GM18519 (cell line): ENCODE measurements at regions not wholly inside any gene's neighbourhood (a gene's known extent, or its start where the extent isn't known, plus 50 kb on each side); places are given as distances from the start of the nearest gene placed in this dataset.

ENCODE experiments used
- ATAC-seq: cut with Tn5 transposase; IDR thresholded peaks from one replicate; pipeline ENCODE4 v1.9.1; 2021; ENCODE audit warnings: mild to moderate bottlenecking, moderate library complexity; ENCODE audit not compliant: unreplicated experiment, low FRiP score

- ATAC-seq = no peak
These were observed 475.2 kb downstream of the LPIN1 start for GRCh38 chr2:12221584-12221983.

DNA sequence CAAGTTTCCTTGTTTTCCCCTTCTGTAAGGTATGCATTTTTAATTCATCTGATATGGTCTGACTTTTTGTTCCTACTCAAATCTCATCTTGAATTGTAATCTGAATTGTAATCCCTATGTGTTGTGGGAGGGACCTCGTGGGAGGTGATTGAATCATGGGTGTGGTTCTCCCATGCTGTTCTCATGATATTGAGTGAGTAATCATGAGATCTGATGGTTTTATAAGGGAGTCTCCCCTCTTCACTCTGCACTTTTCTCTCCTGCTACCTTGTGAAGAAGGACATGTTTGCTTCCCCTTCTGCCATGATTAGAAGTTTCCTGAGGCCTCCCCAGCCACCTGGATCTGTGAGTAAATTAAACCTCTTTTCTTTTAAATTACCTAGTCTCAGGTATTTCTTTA lies 476.1 kb downstream of the LPIN1 start:
- no peak for ATAC-seq

DNA sequence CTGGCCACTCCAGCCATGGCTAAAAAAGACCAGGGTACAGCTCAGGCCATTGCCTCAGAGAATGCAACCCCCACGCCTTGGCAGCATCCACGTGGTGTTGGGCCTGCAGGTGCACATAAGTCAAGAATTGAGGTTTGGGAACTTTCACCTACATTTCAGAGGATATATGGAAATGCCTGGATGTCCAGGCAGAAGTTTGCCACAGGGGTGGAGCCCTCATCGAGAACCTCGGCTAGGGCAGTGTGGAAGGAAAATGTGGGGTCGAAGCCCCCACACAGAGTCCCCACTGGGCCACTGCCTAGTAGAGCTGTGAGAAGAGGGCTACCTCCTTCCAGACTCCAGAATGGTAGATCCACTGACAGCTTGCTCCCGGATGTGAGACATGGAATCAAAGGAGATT lies 477.3 kb downstream of the LPIN1 start:
- no peak for ATAC-seq

DNA sequence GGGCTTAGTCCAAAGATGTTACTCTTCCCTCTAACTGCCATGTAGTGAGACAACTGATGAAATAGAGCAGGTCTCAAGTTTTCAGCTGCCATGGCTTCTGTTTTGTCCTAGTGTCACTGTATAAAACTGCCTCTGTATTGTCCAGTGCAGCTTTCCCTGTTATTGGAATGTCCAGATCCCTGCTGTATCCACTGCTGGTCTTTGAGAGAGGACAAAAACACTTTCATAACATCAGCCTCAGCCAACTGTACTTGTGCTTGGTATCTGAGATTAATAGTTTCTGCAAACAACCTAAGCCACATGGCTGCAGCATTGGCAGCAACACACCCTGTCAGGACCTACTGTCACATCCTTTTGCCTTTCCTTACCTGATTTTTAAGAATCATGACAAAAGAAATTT lies 480.2 kb downstream of the LPIN1 start:
- ATAC-seq = no peak

DNA sequence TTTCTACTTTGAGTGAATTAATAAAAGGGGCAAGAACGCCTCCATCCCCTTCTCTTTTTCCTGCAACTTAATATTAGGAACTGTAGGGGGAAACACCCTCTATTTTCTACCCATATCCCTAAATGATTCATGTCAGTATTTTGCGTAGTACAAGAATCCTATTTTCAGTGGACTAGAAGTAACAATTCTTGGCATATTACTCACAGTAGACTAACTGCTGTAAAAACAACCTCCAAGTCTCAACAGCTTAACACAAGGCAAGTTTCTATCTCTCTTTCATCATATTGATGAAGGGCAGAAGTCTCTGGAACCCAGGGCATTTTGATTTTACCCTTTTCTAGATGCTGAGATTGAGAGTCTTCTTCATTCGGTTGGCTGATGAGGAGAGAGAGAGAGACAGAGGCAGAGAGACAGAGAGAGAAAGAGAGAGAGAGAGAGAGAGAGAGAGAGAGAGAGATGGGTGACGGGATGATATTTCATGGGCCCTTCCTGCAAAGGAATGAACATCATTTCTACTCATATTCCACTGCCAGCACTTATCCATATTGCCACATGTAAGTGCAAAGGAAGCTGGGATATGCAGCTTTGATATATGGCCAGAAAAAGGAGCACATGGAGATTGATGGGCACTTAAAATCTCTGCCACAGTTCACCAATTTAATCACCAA lies 481.6 kb downstream of the LPIN1 start:
- ATAC-seq = no peak

GRCh38 chr2:12231288-12231687 lies 484.9 kb downstream of the LPIN1 start:
- no peak for ATAC-seq

GRCh38 chr2:12232876-12233275 lies 483.9 kb upstream of the TRIB2 start:
- ATAC-seq = no peak

DNA sequence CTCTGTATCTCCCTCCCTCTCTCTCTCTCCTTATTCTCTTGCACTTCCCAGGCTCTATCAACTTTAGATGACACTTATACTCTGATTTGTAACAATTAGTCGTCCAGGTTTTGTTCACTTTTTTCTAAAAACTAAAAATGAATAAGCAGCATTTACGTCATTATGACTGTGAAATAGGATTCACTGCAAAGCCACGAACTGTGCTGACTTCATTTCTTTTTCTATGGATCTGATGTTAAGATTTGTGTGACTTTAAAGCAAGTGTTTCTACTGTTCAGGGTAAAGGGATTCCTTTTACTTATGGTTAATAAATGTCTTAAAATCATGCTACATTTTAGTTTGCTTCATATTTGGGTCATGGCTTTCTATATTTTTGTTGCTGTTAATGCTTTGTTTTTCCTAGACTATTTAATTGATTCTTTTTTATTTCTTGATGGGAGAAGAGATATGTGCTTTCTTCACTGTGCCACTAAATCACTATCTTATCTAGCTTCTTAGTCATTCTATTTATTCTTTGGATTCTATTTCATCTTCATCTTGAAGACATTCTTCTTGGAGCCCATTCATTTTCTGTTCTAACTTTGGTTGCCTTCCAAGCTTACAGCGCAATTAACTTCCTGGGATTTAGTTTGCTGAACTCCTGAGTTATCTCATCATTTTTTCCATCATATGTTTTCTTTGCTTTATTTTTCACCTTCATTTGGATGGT lies 480.4 kb upstream of the TRIB2 start:
- ATAC-seq = no peak

GRCh38 chr2:12240206-12240605 lies 476.5 kb upstream of the TRIB2 start:
- no peak for ATAC-seq

DNA sequence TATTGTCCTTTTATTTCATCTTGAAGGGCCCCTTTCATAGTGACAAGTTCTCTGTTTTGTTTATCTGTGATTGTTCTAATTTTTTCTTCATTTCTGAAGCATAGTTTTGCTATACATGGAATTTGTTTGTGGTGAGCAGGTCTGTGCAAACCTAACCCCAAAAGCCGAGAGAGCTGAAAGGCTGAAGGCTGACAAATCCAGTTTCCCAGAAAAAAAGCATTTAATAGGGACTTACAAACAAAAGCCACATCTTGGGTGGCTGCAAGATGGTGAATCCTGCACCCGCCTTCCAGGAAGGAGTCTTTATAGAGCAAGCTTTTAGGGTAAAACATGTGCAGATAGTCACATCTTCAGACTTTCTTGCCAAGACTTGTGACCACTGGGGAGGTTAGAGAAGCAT lies 473.4 kb upstream of the TRIB2 start:
- ATAC-seq = no peak

- no peak for ATAC-seq
These were observed 472.7 kb upstream of the TRIB2 start for GRCh38 chr2:12244070-12244469.

- ATAC-seq = no peak
These were observed 465.6 kb upstream of the TRIB2 start for GRCh38 chr2:12251121-12251520.

DNA sequence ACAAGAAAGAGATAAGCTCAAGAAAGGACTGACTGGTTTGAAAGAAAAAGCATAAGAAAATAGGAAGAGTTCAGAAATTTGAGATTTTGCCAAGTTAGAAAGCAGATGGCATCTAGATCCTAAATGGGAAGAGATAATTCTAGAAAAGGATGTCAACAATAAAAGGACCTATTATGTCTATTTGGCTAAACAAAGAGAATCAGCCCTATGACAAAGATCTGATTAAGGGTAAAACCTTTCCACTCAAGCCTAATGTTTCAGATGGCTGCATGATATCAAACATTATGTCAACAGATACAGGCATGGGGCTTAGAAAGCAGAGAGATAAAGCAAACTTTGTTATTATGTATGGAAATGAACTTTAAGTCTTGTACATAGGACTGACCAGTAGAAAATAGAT lies 465.0 kb upstream of the TRIB2 start:
- no peak for ATAC-seq

DNA sequence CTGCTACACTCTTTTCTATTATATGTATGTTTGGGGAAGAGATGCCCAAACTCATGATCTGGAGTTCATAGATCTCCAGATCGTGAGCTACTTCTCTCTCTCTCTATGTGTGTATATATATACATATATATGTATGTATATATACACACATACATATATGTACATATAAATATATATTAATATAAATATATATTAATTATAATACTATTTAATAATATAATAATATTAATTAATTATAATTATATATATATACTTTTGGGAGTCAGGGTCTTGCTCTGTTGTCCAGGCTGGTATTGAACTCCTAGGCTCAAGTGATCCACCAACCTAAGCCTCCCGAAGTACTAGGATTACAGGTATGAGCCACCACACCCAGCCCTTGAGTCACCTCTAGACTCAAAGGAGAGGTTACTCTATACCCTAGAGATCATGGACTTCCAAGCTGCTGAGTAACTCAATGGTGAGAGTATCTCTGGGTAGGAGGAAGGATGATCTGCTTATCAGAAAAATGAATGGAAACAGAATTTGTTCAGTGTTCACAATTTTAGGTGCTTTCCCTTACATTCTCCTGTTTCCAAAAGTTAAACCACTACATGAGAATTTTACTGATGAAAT lies 463.5 kb upstream of the TRIB2 start:
- no peak for ATAC-seq

- no peak for ATAC-seq
These were observed 462.4 kb upstream of the TRIB2 start for GRCh38 chr2:12254280-12254860.

DNA sequence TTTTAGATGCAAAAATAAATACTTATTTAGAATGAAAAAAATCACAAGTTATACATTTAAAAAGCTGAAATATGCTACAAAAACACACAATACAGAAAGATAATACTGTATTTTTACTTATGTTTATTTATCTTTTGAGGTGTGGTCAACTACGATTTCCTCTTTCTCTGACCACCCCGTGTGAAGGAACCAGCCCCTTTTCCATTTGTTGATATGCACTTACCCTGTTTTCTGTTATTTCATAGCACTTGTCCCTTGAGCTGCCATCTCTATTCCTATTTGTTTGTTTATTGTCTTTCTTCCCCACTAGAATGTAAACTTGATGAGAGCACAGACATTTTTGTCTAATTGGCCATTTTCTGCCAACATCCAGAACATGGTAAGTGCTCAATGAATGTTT lies 460.5 kb upstream of the TRIB2 start:
- no peak for ATAC-seq

GRCh38 chr2:12257476-12257875 lies 459.3 kb upstream of the TRIB2 start:
- no peak for ATAC-seq

- no peak for ATAC-seq
These were observed 457.2 kb upstream of the TRIB2 start for GRCh38 chr2:12259493-12259892.

- ATAC-seq = peak; percentile 18
These were observed 454.6 kb upstream of the TRIB2 start for GRCh38 chr2:12261986-12262680.

- ATAC-seq = peak; percentile 79
These were observed 453.9 kb upstream of the TRIB2 start for GRCh38 chr2:12262681-12263436.
